Liver (tissue), 8 donors: ENCODE measurements at regions not wholly inside any gene's neighbourhood (a gene's known extent, or its start where the extent isn't known, plus 50 kb on each side); places are given as distances from the start of the nearest gene placed in this dataset.

Experiments
- DNase-seq: peaks from one replicate; pipeline ENCODE4 v3.0.0-alpha.2; 2017; ENCODE audit warnings: low spot score
- H3K27ac ChIP-seq, 2 donors: one replicate each; pipeline ENCODE4 v1.7.0; 2013; ENCODE audit warnings: inconsistent platforms in 2 of 2, low read length in 2 of 2, control low read depth in 1 of 2, low read depth in 1 of 2, mild to moderate bottlenecking in 1 of 2
- H3K27me3 ChIP-seq, 4 donors: one replicate each; pipeline versions ENCODE4 v1.6.1 to v1.7.0; 2013; ENCODE audit warnings: low read length in 3 of 4, inconsistent platforms in 1 of 4, mild to moderate bottlenecking in 1 of 4, moderate library complexity in 1 of 4; ENCODE audit not compliant: control insufficient read depth in 4 of 4, insufficient read depth in 4 of 4
- H3K36me3 ChIP-seq, 4 donors: one replicate each; pipeline versions ENCODE4 v1.6.1 to v1.7.0; 2013; ENCODE audit warnings: low read length in 3 of 4, mild to moderate bottlenecking in 3 of 4, low read depth in 1 of 4, moderate library complexity in 1 of 4; ENCODE audit not compliant: control insufficient read depth in 4 of 4, insufficient read depth in 3 of 4
- H3K4me1 ChIP-seq, 4 donors: one replicate each; pipeline versions ENCODE4 v1.6.1 to v1.7.0; 2013; ENCODE audit warnings: low read length in 3 of 4, mild to moderate bottlenecking in 3 of 4, moderate library complexity in 1 of 4; ENCODE audit not compliant: control insufficient read depth in 4 of 4, insufficient read depth in 4 of 4
- H3K4me3 ChIP-seq, 3 donors: one replicate each; pipeline versions ENCODE4 v1.6.1 to v1.7.0; 2013; ENCODE audit warnings: low read length in 3 of 3, control low read depth in 1 of 3, low read depth in 1 of 3, mild to moderate bottlenecking in 1 of 3
- H3K9ac ChIP-seq, 2 donors: one replicate each; pipeline ENCODE4 v1.7.0; 2013; ENCODE audit warnings: low read length in 2 of 2, mild to moderate bottlenecking in 2 of 2, moderate library complexity in 2 of 2, control low read depth in 1 of 2, low read depth in 1 of 2
- H3K9me3 ChIP-seq, 4 donors: one replicate each; pipeline versions ENCODE4 v1.6.1 to v1.7.0; 2013; ENCODE audit warnings: low read length in 3 of 4; ENCODE audit not compliant: control insufficient read depth in 4 of 4
- EGR1 ChIP-seq, 2 donors: IDR thresholded peaks; 2 replicates each; pipeline ENCODE4 v1.6.1; 2016 to 2018; ENCODE audit warnings: antibody characterized with exemption in 2 of 2, low read depth in 2 of 2
- FOXA1 ChIP-seq: IDR thresholded peaks from 2 replicates; pipeline ENCODE4 v1.6.1; 2016; ENCODE audit warnings: antibody characterized with exemption
- FOXA2 ChIP-seq: IDR thresholded peaks from 2 replicates; pipeline ENCODE4 v1.6.1; 2016; ENCODE audit warnings: antibody characterized with exemption
- GABPA ChIP-seq, 2 donors: IDR thresholded peaks in 1 of 2; conservative IDR thresholded peaks in 1 of 2; 2 replicates each; pipeline ENCODE4 v1.6.1; 2016; ENCODE audit warnings: antibody characterized with exemption in 2 of 2, mild to moderate bottlenecking in 1 of 2, moderate library complexity in 1 of 2
- HNF4A ChIP-seq, 2 donors: conservative IDR thresholded peaks; 2 replicates each; pipeline ENCODE4 v1.6.1; 2016; ENCODE audit warnings: antibody characterized with exemption in 2 of 2, mild to moderate bottlenecking in 2 of 2
- HNF4G ChIP-seq: IDR thresholded peaks from 2 replicates; pipeline ENCODE4 v1.6.1; 2016; ENCODE audit warnings: antibody characterized with exemption
- JUND ChIP-seq, 2 donors: IDR thresholded peaks; 2 replicates each; pipeline ENCODE4 v1.6.1; 2016; ENCODE audit warnings: antibody characterized with exemption in 2 of 2
- NR2F2 ChIP-seq: IDR thresholded peaks from 2 replicates; pipeline ENCODE4 v1.6.1; 2016; ENCODE audit warnings: antibody characterized with exemption
- RAD21 ChIP-seq, 2 donors: IDR thresholded peaks; 2 replicates each; pipeline ENCODE4 v1.6.1; 2016; ENCODE audit warnings: antibody characterized with exemption in 2 of 2, mild to moderate bottlenecking in 2 of 2
- RXRA ChIP-seq, 2 donors: IDR thresholded peaks; 2 replicates each; pipeline ENCODE4 v1.6.1; 2017 to 2018; ENCODE audit warnings: antibody characterized with exemption in 2 of 2, mild to moderate bottlenecking in 1 of 2
- SP1 ChIP-seq: IDR thresholded peaks from 2 replicates; pipeline ENCODE4 v1.6.1; 2018; ENCODE audit warnings: antibody characterized with exemption, mild to moderate bottlenecking
- TAF1 ChIP-seq: conservative IDR thresholded peaks from 2 replicates; pipeline ENCODE4 v1.6.1; 2016; ENCODE audit warnings: antibody characterized with exemption, mild to moderate bottlenecking
- YY1 ChIP-seq: IDR thresholded peaks from 2 replicates; pipeline ENCODE4 v1.6.1; 2016; ENCODE audit warnings: antibody characterized with exemption, mild to moderate bottlenecking
- WGBS: extraction: QIAGEN DNeasy Blood & Tissue Kit; methylation state at CpG from one replicate; pipeline ENCODE4 v1.1.7; 2013; 5-methylcytosine and 5-hydroxymethylcytosine counted together
- TF ChIP-seq, protein P1 (sequence below): IDR thresholded peaks from 2 replicates; pipeline ENCODE4 v1.6.1; 2016; ENCODE audit warnings: antibody characterized with exemption
- TF ChIP-seq, protein P2 (sequence below): IDR thresholded peaks from 2 replicates; pipeline ENCODE4 v1.6.1; 2016; ENCODE audit warnings: antibody characterized with exemption
- TF ChIP-seq, protein P3 (sequence below): IDR thresholded peaks from 2 replicates; pipeline ENCODE4 v1.6.1; 2016; ENCODE audit warnings: antibody characterized with exemption
- TF ChIP-seq, protein P4 (sequence below): fragments of 150-350 bp; IDR thresholded peaks from 2 replicates; pipeline ENCODE4 v1.5.1; 2017; ENCODE audit warnings: improper control_type of control experiment, low read depth, low read length; ENCODE audit not compliant: missing input control
- TF ChIP-seq, protein P5 (sequence below): IDR thresholded peaks from 2 replicates; pipeline ENCODE4 v1.6.1; 2016; ENCODE audit warnings: antibody characterized with exemption, mild to moderate bottlenecking
- donor health status: healthy.
- donor health status: healthy.
- donor health status: healthy.
- donor health status: healthy.
- donor health status: healthy.

DNA sequence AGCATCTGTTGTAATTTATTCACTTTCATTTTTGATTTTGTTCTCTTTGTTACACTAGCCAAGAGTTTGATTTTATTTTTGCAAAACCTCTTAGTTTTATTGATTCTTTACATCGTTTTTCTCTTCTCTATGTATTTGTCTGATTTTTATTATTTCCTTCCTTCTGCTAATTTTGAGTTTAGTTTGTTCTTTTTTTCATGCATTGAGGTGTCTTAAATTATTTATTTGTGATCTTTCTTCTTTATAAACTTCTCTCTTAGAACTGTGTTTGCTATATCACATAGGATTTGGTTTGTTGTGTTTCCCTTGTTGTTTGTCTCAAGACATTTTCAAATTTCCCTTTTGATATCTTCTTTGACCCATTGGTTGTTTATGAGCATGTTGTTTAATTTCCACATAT lies 51.7 kb upstream of the NFKBIA start:
- Histone ChIP-seq H3K27ac (no peak overlapping the region), H3K9ac (no peak overlapping the region), H3K27me3 (no peaks in the 10 kb centered on the region), H3K4me3 (no peak overlapping the region), H3K36me3 (no peaks in the 10 kb centered on the region), H3K9me3 (peaks cover 1 to 11% (median 4%) of the 10 kb centered on the region in 4 donors), H3K4me1 (no peaks in the 10 kb centered on the region)
- TF ChIP-seq, protein P1, sequence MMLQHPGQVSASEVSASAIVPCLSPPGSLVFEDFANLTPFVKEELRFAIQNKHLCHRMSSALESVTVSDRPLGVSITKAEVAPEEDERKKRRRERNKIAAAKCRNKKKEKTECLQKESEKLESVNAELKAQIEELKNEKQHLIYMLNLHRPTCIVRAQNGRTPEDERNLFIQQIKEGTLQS = no peak
- TF ChIP-seq RXRA (IDR thresholded peaks at IDR 0.05) (no peak), TAF1 (no peak), SP1 (no peak), RAD21 (IDR thresholded peaks at IDR 0.05) (no peak), JUND (IDR thresholded peaks at IDR 0.05) (no peak), NR2F2 (no peak), HNF4G (no peak), FOXA2 (no peak), FOXA1 (no peak), GABPA (IDR thresholded peaks at IDR 0.05 in 1 of 2, conservative IDR thresholded peaks at IDR 0.05 in 1 of 2) (no peak), HNF4A (conservative IDR thresholded peaks at IDR 0.05) (no peak), EGR1 (IDR thresholded peaks at IDR 0.05; ENCODE audit: low read depth in 2 of 2) (no peak), YY1 (no peak)
- TF ChIP-seq, protein P2, sequence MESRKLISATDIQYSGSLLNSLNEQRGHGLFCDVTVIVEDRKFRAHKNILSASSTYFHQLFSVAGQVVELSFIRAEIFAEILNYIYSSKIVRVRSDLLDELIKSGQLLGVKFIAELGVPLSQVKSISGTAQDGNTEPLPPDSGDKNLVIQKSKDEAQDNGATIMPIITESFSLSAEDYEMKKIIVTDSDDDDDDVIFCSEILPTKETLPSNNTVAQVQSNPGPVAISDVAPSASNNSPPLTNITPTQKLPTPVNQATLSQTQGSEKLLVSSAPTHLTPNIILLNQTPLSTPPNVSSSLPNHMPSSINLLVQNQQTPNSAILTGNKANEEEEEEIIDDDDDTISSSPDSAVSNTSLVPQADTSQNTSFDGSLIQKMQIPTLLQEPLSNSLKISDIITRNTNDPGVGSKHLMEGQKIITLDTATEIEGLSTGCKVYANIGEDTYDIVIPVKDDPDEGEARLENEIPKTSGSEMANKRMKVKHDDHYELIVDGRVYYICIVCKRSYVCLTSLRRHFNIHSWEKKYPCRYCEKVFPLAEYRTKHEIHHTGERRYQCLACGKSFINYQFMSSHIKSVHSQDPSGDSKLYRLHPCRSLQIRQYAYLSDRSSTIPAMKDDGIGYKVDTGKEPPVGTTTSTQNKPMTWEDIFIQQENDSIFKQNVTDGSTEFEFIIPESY = no peak
- TF ChIP-seq, protein P3, sequence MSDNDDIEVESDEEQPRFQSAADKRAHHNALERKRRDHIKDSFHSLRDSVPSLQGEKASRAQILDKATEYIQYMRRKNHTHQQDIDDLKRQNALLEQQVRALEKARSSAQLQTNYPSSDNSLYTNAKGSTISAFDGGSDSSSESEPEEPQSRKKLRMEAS = no peak
- TF ChIP-seq, protein P4, sequence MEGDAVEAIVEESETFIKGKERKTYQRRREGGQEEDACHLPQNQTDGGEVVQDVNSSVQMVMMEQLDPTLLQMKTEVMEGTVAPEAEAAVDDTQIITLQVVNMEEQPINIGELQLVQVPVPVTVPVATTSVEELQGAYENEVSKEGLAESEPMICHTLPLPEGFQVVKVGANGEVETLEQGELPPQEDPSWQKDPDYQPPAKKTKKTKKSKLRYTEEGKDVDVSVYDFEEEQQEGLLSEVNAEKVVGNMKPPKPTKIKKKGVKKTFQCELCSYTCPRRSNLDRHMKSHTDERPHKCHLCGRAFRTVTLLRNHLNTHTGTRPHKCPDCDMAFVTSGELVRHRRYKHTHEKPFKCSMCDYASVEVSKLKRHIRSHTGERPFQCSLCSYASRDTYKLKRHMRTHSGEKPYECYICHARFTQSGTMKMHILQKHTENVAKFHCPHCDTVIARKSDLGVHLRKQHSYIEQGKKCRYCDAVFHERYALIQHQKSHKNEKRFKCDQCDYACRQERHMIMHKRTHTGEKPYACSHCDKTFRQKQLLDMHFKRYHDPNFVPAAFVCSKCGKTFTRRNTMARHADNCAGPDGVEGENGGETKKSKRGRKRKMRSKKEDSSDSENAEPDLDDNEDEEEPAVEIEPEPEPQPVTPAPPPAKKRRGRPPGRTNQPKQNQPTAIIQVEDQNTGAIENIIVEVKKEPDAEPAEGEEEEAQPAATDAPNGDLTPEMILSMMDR = no peak
- TF ChIP-seq, protein P5, sequence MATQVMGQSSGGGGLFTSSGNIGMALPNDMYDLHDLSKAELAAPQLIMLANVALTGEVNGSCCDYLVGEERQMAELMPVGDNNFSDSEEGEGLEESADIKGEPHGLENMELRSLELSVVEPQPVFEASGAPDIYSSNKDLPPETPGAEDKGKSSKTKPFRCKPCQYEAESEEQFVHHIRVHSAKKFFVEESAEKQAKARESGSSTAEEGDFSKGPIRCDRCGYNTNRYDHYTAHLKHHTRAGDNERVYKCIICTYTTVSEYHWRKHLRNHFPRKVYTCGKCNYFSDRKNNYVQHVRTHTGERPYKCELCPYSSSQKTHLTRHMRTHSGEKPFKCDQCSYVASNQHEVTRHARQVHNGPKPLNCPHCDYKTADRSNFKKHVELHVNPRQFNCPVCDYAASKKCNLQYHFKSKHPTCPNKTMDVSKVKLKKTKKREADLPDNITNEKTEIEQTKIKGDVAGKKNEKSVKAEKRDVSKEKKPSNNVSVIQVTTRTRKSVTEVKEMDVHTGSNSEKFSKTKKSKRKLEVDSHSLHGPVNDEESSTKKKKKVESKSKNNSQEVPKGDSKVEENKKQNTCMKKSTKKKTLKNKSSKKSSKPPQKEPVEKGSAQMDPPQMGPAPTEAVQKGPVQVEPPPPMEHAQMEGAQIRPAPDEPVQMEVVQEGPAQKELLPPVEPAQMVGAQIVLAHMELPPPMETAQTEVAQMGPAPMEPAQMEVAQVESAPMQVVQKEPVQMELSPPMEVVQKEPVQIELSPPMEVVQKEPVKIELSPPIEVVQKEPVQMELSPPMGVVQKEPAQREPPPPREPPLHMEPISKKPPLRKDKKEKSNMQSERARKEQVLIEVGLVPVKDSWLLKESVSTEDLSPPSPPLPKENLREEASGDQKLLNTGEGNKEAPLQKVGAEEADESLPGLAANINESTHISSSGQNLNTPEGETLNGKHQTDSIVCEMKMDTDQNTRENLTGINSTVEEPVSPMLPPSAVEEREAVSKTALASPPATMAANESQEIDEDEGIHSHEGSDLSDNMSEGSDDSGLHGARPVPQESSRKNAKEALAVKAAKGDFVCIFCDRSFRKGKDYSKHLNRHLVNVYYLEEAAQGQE = no peak
- DNase-seq = no peak
- 46% methylated on average over 1 of the region's 1 CpG for WGBS
